HCT116 (cell line): ENCODE measurements at regions not wholly inside any gene's neighbourhood (a gene's known extent, or its start where the extent isn't known, plus 50 kb on each side); places are given as distances from the start of the nearest gene placed in this dataset.

Experiments
- ATAC-seq: fragments of 200-7000 bp; cut with Tn5 transposase; 2 replicates; pipeline ENCODE4 v1.9.1; 2020; ENCODE audit warnings: mild to moderate bottlenecking, moderate library complexity
- BruUV-seq: library from RNA; stranded (reverse); fragments of 400-500 nt; replicated peaks from 2 replicates; lab custom pipeline; 2021; lab: Mats Ljungman, UMichigan
- CTCF ChIA-PET: fragments of 300-600 bp; sonication (Branson Sonifier 250); formaldehyde crosslinking; loops from one replicate; lab custom pipeline; 2021; ENCODE audit warnings: antibody characterized with exemption; lab: Charles Lee
- POLR2A ChIA-PET: fragments of 300-600, 350-600 bp; sonication (Branson Sonifier 250); formaldehyde crosslinking; loops from one replicate; lab custom pipeline; 2021; ENCODE audit warnings: antibody characterized with exemption; lab: Charles Lee
- RAD21 ChIA-PET, 2 experiments: fragments of 300-600 bp; sonication (Branson Sonifier 250); formaldehyde crosslinking; loops; one replicate each; lab custom pipeline; 2023; ENCODE audit warnings: low total read pairs in 2 of 2; ENCODE audit not compliant: uncharacterized antibody in 2 of 2, unreplicated experiment in 2 of 2, low non-redundant PET in 1 of 2; lab: Charles Lee
- DNase-seq: peaks from one replicate; pipeline ENCODE4 v3.0.0-alpha.2; 2010; ENCODE audit warnings: low read depth, low spot score
- H2AFZ ChIP-seq: fragments of 200-600 bp; shearing (Covaris generic), sonication (generic); 2 replicates; pipeline ENCODE4 v1.6.1; 2017; ENCODE audit warnings: low read depth, mixed run types, mixed read lengths, antibody characterized with exemption, low read length; ENCODE audit not compliant: poor library complexity, severe bottlenecking
- H3K27ac ChIP-seq: 2 replicates; pipeline ENCODE4 v1.5.1; 2012; ENCODE audit warnings: low read depth, low read length
- H3K27me3 ChIP-seq: fragments of 200-600 bp; sonication (generic); 2 replicates; pipeline ENCODE4 v1.6.1; 2016; ENCODE audit warnings: mixed run types, low read length, mixed read lengths; ENCODE audit not compliant: insufficient read depth
- H3K36me3 ChIP-seq, 2 experiments: fragments of 200-500 bp in 1 of 2; fragments of 200-600 bp in 1 of 2; sonication (Bioruptor generic) in 1 of 2; sonication (generic) in 1 of 2; 2 replicates each; pipeline versions ENCODE4 v1.5.1 to v1.6.1; 2014 to 2016; ENCODE audit warnings: low read length in 2 of 2, inconsistent platforms in 1 of 2, mixed read lengths in 1 of 2, mixed run types in 1 of 2; ENCODE audit not compliant: insufficient read depth in 2 of 2, control insufficient read depth in 1 of 2
- H3K4me1 ChIP-seq, 2 experiments: fragments of 200-600 bp in 1 of 2; sonication (generic) in 1 of 2; 2 replicates each; pipeline versions ENCODE4 v1.5.1 to v1.6.1; 2012 to 2017; ENCODE audit warnings: low read length in 2 of 2, inconsistent platforms in 1 of 2, mild to moderate bottlenecking in 1 of 2, mixed read lengths in 1 of 2, mixed run types in 1 of 2, moderate library complexity in 1 of 2; ENCODE audit not compliant: insufficient read depth in 2 of 2, control insufficient read depth in 1 of 2
- H3K4me2 ChIP-seq: fragments of 200-600 bp; sonication (generic); 2 replicates; pipeline ENCODE4 v1.6.1; 2017; ENCODE audit warnings: mixed run types, low read length, mixed read lengths
- H3K4me3 ChIP-seq, 2 experiments: fragments of 200-600 bp in 1 of 2; sonication (generic) in 1 of 2; replicated peaks in 1 of 2; 2 replicates each; pipeline ENCODE4 v1.5.1; 2011 to 2016; ENCODE audit warnings: low read length in 2 of 2, control low read depth in 1 of 2, low read depth in 1 of 2, mild to moderate bottlenecking in 1 of 2, mixed read lengths in 1 of 2, mixed run types in 1 of 2
- H3K79me2 ChIP-seq: fragments of 200-600 bp; sonication (generic); 2 replicates; pipeline ENCODE4 v1.6.1; 2017; ENCODE audit warnings: mild to moderate bottlenecking, mixed run types, low read length, moderate library complexity, mixed read lengths; ENCODE audit not compliant: insufficient read depth
- H3K9ac ChIP-seq: fragments of 200-600 bp; sonication (generic); 2 replicates; pipeline ENCODE4 v1.6.1; 2016; ENCODE audit warnings: low read length, mixed read lengths
- H3K9me2 ChIP-seq: fragments of 200-600 bp; sonication (generic), shearing (Covaris generic); 2 replicates; pipeline ENCODE4 v1.6.1; 2017; ENCODE audit warnings: mixed run types, mild to moderate bottlenecking, moderate library complexity; ENCODE audit not compliant: insufficient read depth
- H3K9me3 ChIP-seq, 2 experiments: fragments of 200-500 bp in 1 of 2; fragments of 200-600 bp in 1 of 2; sonication (Bioruptor generic) in 1 of 2; sonication (generic) in 1 of 2; 2 replicates each; pipeline ENCODE4 v1.6.1; 2014 to 2017; ENCODE audit warnings: low read length in 2 of 2, mixed read lengths in 2 of 2, inconsistent platforms in 1 of 2, low read depth in 1 of 2, mild to moderate bottlenecking in 1 of 2, mixed run types in 1 of 2, moderate library complexity in 1 of 2; ENCODE audit not compliant: control insufficient read depth in 1 of 2, insufficient read depth in 1 of 2
- H4K20me1 ChIP-seq: fragments of 200-600 bp; sonication (generic), shearing (Covaris generic); 2 replicates; pipeline ENCODE4 v1.6.1; 2017; ENCODE audit warnings: mixed run types, mild to moderate bottlenecking, moderate library complexity; ENCODE audit not compliant: insufficient read depth
- CBX3 ChIP-seq: IDR thresholded peaks from 2 replicates; pipeline ENCODE4 v1.6.1; 2012; ENCODE audit warnings: low read depth
- CEBPB ChIP-seq: IDR thresholded peaks from 2 replicates; pipeline ENCODE4 v1.6.1; 2012; ENCODE audit warnings: low read depth
- EGR1 ChIP-seq: IDR thresholded peaks from 2 replicates; pipeline ENCODE4 v1.6.1; 2012; ENCODE audit warnings: low read depth
- ELF1 ChIP-seq: IDR thresholded peaks from 2 replicates; pipeline ENCODE4 v1.6.1; 2012; ENCODE audit warnings: low read depth, borderline replicate concordance
- EZH2 ChIP-seq: fragments of 200-600 bp; sonication (generic); IDR thresholded peaks from 2 replicates; pipeline ENCODE4 v1.6.1; 2017; ENCODE audit warnings: antibody characterized with exemption, mixed run types
- EZH2phosphoT487 ChIP-seq: fragments of 200-600 bp; IDR thresholded peaks from 2 replicates; pipeline ENCODE4 v1.6.1; 2018; ENCODE audit warnings: antibody characterized with exemption, borderline replicate concordance
- JUND ChIP-seq: IDR thresholded peaks from 2 replicates; pipeline ENCODE4 v1.6.1; 2012
- POLR2A ChIP-seq: IDR thresholded peaks from 2 replicates; pipeline ENCODE4 v1.7.0; 2011; ENCODE audit warnings: borderline replicate concordance; ENCODE audit not compliant: insufficient read depth, insufficient read length; ENCODE audit errors: extremely low read depth
- POLR2AphosphoS5 ChIP-seq: IDR thresholded peaks from 2 replicates; pipeline ENCODE4 v1.6.1; 2011; ENCODE audit warnings: mild to moderate bottlenecking, low read depth, low read length, moderate library complexity
- RAD21 ChIP-seq: IDR thresholded peaks from 2 replicates; pipeline ENCODE4 v1.6.1; 2012; ENCODE audit warnings: low read depth, mild to moderate bottlenecking
- SIN3A ChIP-seq: IDR thresholded peaks from 2 replicates; pipeline ENCODE4 v1.6.1; 2012; ENCODE audit warnings: low read depth
- SP1 ChIP-seq: IDR thresholded peaks from 2 replicates; pipeline ENCODE4 v1.6.1; 2012; ENCODE audit warnings: low read depth
- SRF ChIP-seq: IDR thresholded peaks from 2 replicates; pipeline ENCODE4 v1.6.1; 2012; ENCODE audit warnings: low read depth
- TCF7L2 ChIP-seq: IDR thresholded peaks from 2 replicates; pipeline ENCODE4 v1.7.0; 2011; ENCODE audit warnings: borderline replicate concordance, inconsistent platforms; ENCODE audit not compliant: insufficient read depth, insufficient read length; ENCODE audit errors: extremely low read depth
- YY1 ChIP-seq: IDR thresholded peaks from 2 replicates; pipeline ENCODE4 v1.6.1; 2011; ENCODE audit warnings: low read length, low read depth, moderate library complexity, mild to moderate bottlenecking; ENCODE audit not compliant: insufficient replicate concordance; ENCODE audit errors: extremely low read depth
- ZFX ChIP-seq: fragments of 450-650 bp; IDR thresholded peaks from 2 replicates; pipeline ENCODE4 v1.6.1; 2017
- ZNF274 ChIP-seq: fragments of 200-500 bp; sonication (Bioruptor generic); IDR thresholded peaks from 2 replicates; pipeline ENCODE4 v1.6.1; 2014; ENCODE audit warnings: mild to moderate bottlenecking, low read depth, low read length, inconsistent platforms
- intact Hi-C: fragments of 100-400 bp; cut with micrococcal nuclease; formaldehyde crosslinking; loops from 2 replicates; pipeline ENCODE4 v1.10.0; 2022
- TF ChIP-seq, protein P1 (sequence below): IDR thresholded peaks from 2 replicates; pipeline ENCODE4 v1.6.1; 2012; ENCODE audit warnings: low read depth
- TF ChIP-seq, protein P2 (sequence below): IDR thresholded peaks from 2 replicates; pipeline ENCODE4 v1.6.1; 2011; ENCODE audit warnings: mild to moderate bottlenecking, low read length, moderate library complexity; ENCODE audit not compliant: insufficient replicate concordance; ENCODE audit errors: extremely low read depth
- TF ChIP-seq, protein P3 (sequence below), 3 experiments: fragments of 200-600 bp in 1 of 3; sonication (generic) in 1 of 3; IDR thresholded peaks in 2 of 3; conservative IDR thresholded peaks in 1 of 3; 2 replicates each; pipeline ENCODE4 v1.5.1; 2012 to 2017; ENCODE audit warnings: low read depth in 2 of 3, low read length in 2 of 3, antibody characterized with exemption in 1 of 3, borderline replicate concordance in 1 of 3, control low read depth in 1 of 3, mild to moderate bottlenecking in 1 of 3, mixed read lengths in 1 of 3, mixed run types in 1 of 3, moderate library complexity in 1 of 3; ENCODE audit not compliant: insufficient read depth in 1 of 3
- TF ChIP-seq, protein P4 (sequence below): IDR thresholded peaks from 2 replicates; pipeline ENCODE4 v1.6.1; 2012
- TF ChIP-seq, protein P5 (sequence below): IDR thresholded peaks from 2 replicates; pipeline ENCODE4 v1.6.1; 2012

DNA sequence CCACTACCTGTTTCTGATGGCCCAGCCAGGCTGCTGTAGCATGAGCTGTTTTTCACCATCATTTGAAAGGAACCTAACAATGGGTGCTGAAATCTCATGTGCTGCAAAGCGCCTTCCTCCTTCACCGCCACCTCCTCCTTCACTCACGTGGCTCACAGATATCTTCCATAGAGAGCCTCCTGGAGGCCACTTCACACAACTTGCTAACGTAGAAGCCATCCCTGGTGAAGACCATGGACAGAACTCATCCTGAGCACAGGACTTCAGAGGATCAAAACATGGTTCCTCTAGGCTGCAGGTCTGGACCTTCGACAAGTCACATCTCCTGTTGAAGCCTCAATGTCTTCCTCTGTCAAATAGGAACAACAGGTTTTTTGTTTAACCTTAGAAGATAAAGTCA is 155.5 kb upstream of the RAD23B start:
- H3K79me2 ChIP-seq, result no peaks in the 10 kb centered on the region
- ChIA-PET RAD21 (no interaction called here), CTCF (no interaction called here), POLR2A (no interaction called here)
- no peaks in the 10 kb centered on the region for H3K36me3 ChIP-seq
- no peak overlapping the region for H3K27ac ChIP-seq
- H3K4me2 ChIP-seq, result no peak overlapping the region
- no TSS peak for BruUV-seq
- no peak overlapping the region for H2AFZ ChIP-seq
- H3K9me2 ChIP-seq, result no peaks in the 10 kb centered on the region
- no peak overlapping the region for H3K4me3 ChIP-seq
- ATAC-seq (peak; percentile 66; the same call in 1 of the 2 replicates), DNase-seq (no peak)
- H3K4me1 ChIP-seq, result peaks cover 8 to 10% of the 10 kb centered on the region in 2 experiments
- no peaks in the 10 kb centered on the region; the same call in 1 of the 2 replicates for H3K27me3 ChIP-seq
- no peaks in the 10 kb centered on the region for H4K20me1 ChIP-seq
- H3K9ac ChIP-seq, result no peak overlapping the region
- no peaks in the 10 kb centered on the region for H3K9me3 ChIP-seq
- intact Hi-C loops, result no loop called here
- TF ChIP-seq SIN3A (no peak), ZNF274 (no peak), POLR2A (no peak), POLR2AphosphoS5 (no peak), SRF (no peak), JUND (no peak), EGR1 (no peak), EZH2phosphoT487 (no peak), RAD21 (peak; percentile 38; the same call in 1 of the 2 replicates), SP1 (no peak), ZFX (no peak), CBX3 (no peak), YY1 (no peak), ELF1 (no peak), CEBPB (no peak), TCF7L2 (no peak), EZH2 (no peak)
- TF ChIP-seq, protein P1, sequence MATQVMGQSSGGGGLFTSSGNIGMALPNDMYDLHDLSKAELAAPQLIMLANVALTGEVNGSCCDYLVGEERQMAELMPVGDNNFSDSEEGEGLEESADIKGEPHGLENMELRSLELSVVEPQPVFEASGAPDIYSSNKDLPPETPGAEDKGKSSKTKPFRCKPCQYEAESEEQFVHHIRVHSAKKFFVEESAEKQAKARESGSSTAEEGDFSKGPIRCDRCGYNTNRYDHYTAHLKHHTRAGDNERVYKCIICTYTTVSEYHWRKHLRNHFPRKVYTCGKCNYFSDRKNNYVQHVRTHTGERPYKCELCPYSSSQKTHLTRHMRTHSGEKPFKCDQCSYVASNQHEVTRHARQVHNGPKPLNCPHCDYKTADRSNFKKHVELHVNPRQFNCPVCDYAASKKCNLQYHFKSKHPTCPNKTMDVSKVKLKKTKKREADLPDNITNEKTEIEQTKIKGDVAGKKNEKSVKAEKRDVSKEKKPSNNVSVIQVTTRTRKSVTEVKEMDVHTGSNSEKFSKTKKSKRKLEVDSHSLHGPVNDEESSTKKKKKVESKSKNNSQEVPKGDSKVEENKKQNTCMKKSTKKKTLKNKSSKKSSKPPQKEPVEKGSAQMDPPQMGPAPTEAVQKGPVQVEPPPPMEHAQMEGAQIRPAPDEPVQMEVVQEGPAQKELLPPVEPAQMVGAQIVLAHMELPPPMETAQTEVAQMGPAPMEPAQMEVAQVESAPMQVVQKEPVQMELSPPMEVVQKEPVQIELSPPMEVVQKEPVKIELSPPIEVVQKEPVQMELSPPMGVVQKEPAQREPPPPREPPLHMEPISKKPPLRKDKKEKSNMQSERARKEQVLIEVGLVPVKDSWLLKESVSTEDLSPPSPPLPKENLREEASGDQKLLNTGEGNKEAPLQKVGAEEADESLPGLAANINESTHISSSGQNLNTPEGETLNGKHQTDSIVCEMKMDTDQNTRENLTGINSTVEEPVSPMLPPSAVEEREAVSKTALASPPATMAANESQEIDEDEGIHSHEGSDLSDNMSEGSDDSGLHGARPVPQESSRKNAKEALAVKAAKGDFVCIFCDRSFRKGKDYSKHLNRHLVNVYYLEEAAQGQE, result peak; percentile 27
- TF ChIP-seq, protein P2, sequence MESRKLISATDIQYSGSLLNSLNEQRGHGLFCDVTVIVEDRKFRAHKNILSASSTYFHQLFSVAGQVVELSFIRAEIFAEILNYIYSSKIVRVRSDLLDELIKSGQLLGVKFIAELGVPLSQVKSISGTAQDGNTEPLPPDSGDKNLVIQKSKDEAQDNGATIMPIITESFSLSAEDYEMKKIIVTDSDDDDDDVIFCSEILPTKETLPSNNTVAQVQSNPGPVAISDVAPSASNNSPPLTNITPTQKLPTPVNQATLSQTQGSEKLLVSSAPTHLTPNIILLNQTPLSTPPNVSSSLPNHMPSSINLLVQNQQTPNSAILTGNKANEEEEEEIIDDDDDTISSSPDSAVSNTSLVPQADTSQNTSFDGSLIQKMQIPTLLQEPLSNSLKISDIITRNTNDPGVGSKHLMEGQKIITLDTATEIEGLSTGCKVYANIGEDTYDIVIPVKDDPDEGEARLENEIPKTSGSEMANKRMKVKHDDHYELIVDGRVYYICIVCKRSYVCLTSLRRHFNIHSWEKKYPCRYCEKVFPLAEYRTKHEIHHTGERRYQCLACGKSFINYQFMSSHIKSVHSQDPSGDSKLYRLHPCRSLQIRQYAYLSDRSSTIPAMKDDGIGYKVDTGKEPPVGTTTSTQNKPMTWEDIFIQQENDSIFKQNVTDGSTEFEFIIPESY, result no peak
- TF ChIP-seq, protein P3, sequence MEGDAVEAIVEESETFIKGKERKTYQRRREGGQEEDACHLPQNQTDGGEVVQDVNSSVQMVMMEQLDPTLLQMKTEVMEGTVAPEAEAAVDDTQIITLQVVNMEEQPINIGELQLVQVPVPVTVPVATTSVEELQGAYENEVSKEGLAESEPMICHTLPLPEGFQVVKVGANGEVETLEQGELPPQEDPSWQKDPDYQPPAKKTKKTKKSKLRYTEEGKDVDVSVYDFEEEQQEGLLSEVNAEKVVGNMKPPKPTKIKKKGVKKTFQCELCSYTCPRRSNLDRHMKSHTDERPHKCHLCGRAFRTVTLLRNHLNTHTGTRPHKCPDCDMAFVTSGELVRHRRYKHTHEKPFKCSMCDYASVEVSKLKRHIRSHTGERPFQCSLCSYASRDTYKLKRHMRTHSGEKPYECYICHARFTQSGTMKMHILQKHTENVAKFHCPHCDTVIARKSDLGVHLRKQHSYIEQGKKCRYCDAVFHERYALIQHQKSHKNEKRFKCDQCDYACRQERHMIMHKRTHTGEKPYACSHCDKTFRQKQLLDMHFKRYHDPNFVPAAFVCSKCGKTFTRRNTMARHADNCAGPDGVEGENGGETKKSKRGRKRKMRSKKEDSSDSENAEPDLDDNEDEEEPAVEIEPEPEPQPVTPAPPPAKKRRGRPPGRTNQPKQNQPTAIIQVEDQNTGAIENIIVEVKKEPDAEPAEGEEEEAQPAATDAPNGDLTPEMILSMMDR (IDR thresholded peaks at IDR 0.05 in 2 of 3, conservative IDR thresholded peaks at IDR 0.05 in 1 of 3; ENCODE audit: borderline replicate concordance in 1 of 3, insufficient read depth in 1 of 3, low read depth in 2 of 3, low read length in 2 of 3), result peak in 1 of 3 experiments; percentile 27; a peak in 2 of 6 replicates
- TF ChIP-seq, protein P4, sequence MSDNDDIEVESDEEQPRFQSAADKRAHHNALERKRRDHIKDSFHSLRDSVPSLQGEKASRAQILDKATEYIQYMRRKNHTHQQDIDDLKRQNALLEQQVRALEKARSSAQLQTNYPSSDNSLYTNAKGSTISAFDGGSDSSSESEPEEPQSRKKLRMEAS, result no peak
- TF ChIP-seq, protein P5, sequence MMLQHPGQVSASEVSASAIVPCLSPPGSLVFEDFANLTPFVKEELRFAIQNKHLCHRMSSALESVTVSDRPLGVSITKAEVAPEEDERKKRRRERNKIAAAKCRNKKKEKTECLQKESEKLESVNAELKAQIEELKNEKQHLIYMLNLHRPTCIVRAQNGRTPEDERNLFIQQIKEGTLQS, result no peak
